ENCODE measurements at regions not wholly inside any gene's neighbourhood (a gene's known extent, or its start where the extent isn't known, plus 50 kb on each side); places are given as distances from the start of the nearest gene placed in this dataset.

GRCh38 chr13:97822377-97822776 is 131.1 kb upstream of the IPO5 start:
- intact Hi-C loops (cut with DNase I, micrococcal nuclease): no loop called here
- H3K27me3 Mint-ChIP-seq: peaks cover 20% of the 10 kb centered on the region
- ATAC-seq: no peak
- no peaks in the 10 kb centered on the region for H3K36me3 Mint-ChIP-seq (ENCODE audit: low read depth)
- H3K27ac Mint-ChIP-seq: no peak overlapping the region
- H3K4me1 Mint-ChIP-seq: no peaks in the 10 kb centered on the region
- CTCF ChIA-PET: no interaction called here
- H3K4me3 Mint-ChIP-seq: no peak overlapping the region
- POLR2A ChIA-PET: no interaction called here
- DNase-seq: no peak
- H3K9me3 Mint-ChIP-seq (ENCODE audit: low read depth): no peaks in the 10 kb centered on the region

- DNase-seq (no peak), ATAC-seq (no peak)
- ChIA-PET CTCF (no interaction called here), POLR2A (no interaction called here)
- Mint-ChIP-seq H3K27ac (no peak overlapping the region), H3K27me3 (peaks cover 11% of the 10 kb centered on the region), H3K4me1 (no peaks in the 10 kb centered on the region), H3K4me3 (no peak overlapping the region), H3K9me3 (ENCODE audit: low read depth) (no peaks in the 10 kb centered on the region), H3K36me3 (ENCODE audit: low read depth) (no peaks in the 10 kb centered on the region)
- intact Hi-C loops (cut with DNase I, micrococcal nuclease): no loop called here
Measured at GRCh38 chr13:97826421-97827012, 127.0 kb upstream of the IPO5 start.

- H3K36me3 Mint-ChIP-seq (ENCODE audit: low read depth): no peaks in the 10 kb centered on the region
- H3K27me3 Mint-ChIP-seq: peaks cover 5% of the 10 kb centered on the region
- H3K27ac Mint-ChIP-seq: no peak overlapping the region
- H3K9me3 Mint-ChIP-seq (ENCODE audit: low read depth): no peaks in the 10 kb centered on the region
- intact Hi-C loops (cut with DNase I, micrococcal nuclease): no loop called here
- ATAC-seq (no peak), DNase-seq (no peak)
- no peak overlapping the region for H3K4me3 Mint-ChIP-seq
- ChIA-PET POLR2A (no interaction called here), CTCF (no interaction called here)
- H3K4me1 Mint-ChIP-seq: no peaks in the 10 kb centered on the region
Measured at GRCh38 chr13:97834250-97834649, 119.2 kb upstream of the IPO5 start.

- ChIA-PET CTCF (interaction anchor here (1.1 to 1.5 kb wide), 2 partner anchors 12 to 31 kb away, joined by 3 to 5 read pairs; no protein-coding TSS in a partner anchor), POLR2A (no interaction called here)
- ATAC-seq (no peak), DNase-seq (no peak)
- Mint-ChIP-seq H3K36me3 (ENCODE audit: low read depth) (no peaks in the 10 kb centered on the region), H3K27ac (no peak overlapping the region), H3K27me3 (peaks cover 16% of the 10 kb centered on the region), H3K4me1 (no peaks in the 10 kb centered on the region), H3K4me3 (no peak overlapping the region), H3K9me3 (ENCODE audit: low read depth) (no peaks in the 10 kb centered on the region)
- intact Hi-C loops (cut with DNase I, micrococcal nuclease): no loop called here
Measured at GRCh38 chr13:97843189-97843588, 110.3 kb upstream of the IPO5 start.

- DNase-seq (no peak), ATAC-seq (no peak)
- no peak overlapping the region for H3K4me3 Mint-ChIP-seq
- H3K27me3 Mint-ChIP-seq: peaks cover 14% of the 10 kb centered on the region
- POLR2A ChIA-PET: no interaction called here
- no peaks in the 10 kb centered on the region for H3K9me3 Mint-ChIP-seq (ENCODE audit: low read depth)
- intact Hi-C loops (cut with DNase I, micrococcal nuclease): no loop called here
- CTCF ChIA-PET: interaction anchor here (1.1 to 1.5 kb wide), 2 partner anchors 11 to 30 kb away, joined by 3 to 5 read pairs; no protein-coding TSS in a partner anchor
- no peak overlapping the region for H3K27ac Mint-ChIP-seq
- no peaks in the 10 kb centered on the region for H3K36me3 Mint-ChIP-seq (ENCODE audit: low read depth)
- no peaks in the 10 kb centered on the region for H3K4me1 Mint-ChIP-seq
Measured at GRCh38 chr13:97844151-97844550, 109.3 kb upstream of the IPO5 start.

- ATAC-seq (no peak), DNase-seq (no peak)
- Mint-ChIP-seq H3K9me3 (ENCODE audit: low read depth) (no peaks in the 10 kb centered on the region), H3K36me3 (ENCODE audit: low read depth) (no peaks in the 10 kb centered on the region), H3K4me3 (no peak overlapping the region), H3K27ac (no peak overlapping the region), H3K27me3 (peaks cover 12% of the 10 kb centered on the region), H3K4me1 (no peaks in the 10 kb centered on the region)
- ChIA-PET CTCF (interaction anchor here (0.7 kb wide), 1 partner anchor 14 kb away, joined by 4 read pairs; no protein-coding TSS in a partner anchor), POLR2A (no interaction called here)
- intact Hi-C loops (cut with DNase I, micrococcal nuclease): no loop called here
Measured at GRCh38 chr13:97848886-97849285, 104.6 kb upstream of the IPO5 start.

- CTCF ChIA-PET: no interaction called here
Measured at GRCh38 chr13:97849305-97849704, 104.2 kb upstream of the IPO5 start.

GRCh38 chr13:97851269-97851668 is 102.2 kb upstream of the IPO5 start:
- H3K9me3 Mint-ChIP-seq (ENCODE audit: low read depth): no peaks in the 10 kb centered on the region
- no peak for ATAC-seq
- ChIA-PET CTCF (no interaction called here), POLR2A (no interaction called here)
- H3K36me3 Mint-ChIP-seq (ENCODE audit: low read depth): no peaks in the 10 kb centered on the region
- H3K27ac Mint-ChIP-seq: no peak overlapping the region
- intact Hi-C loops (cut with DNase I, micrococcal nuclease): loop anchor here in 1 of 2 experiments (10.0 kb wide), 1 partner anchor 824 kb away; no protein-coding TSS in a partner anchor
- no peak for DNase-seq
- no peaks in the 10 kb centered on the region for H3K4me1 Mint-ChIP-seq
- H3K4me3 Mint-ChIP-seq: no peak overlapping the region
- H3K27me3 Mint-ChIP-seq: peaks cover 7% of the 10 kb centered on the region

More at GRCh38 chr13:97849305-97849704, 104.2 kb upstream of the IPO5 start:
- Mint-ChIP-seq H3K27me3 (peaks cover 8% of the 10 kb centered on the region), H3K36me3 (ENCODE audit: low read depth) (no peaks in the 10 kb centered on the region), H3K4me1 (no peaks in the 10 kb centered on the region), H3K9me3 (ENCODE audit: low read depth) (no peaks in the 10 kb centered on the region), H3K27ac (no peak overlapping the region), H3K4me3 (no peak overlapping the region)
- intact Hi-C loops (cut with DNase I, micrococcal nuclease): no loop called here
- DNase-seq (no peak), ATAC-seq (peak; percentile 44)
- POLR2A ChIA-PET: no interaction called here

- POLR2A ChIA-PET: no interaction called here
- H3K27ac Mint-ChIP-seq: no peak overlapping the region
- no peaks in the 10 kb centered on the region for H3K4me1 Mint-ChIP-seq
- CTCF ChIA-PET: no interaction called here
- H3K36me3 Mint-ChIP-seq (ENCODE audit: low read depth): no peaks in the 10 kb centered on the region
- no peak overlapping the region for H3K4me3 Mint-ChIP-seq
- intact Hi-C loops (cut with DNase I, micrococcal nuclease): loop anchor here in 1 of 2 experiments (10.0 kb wide), 1 partner anchor 822 kb away; no protein-coding TSS in a partner anchor
- ATAC-seq (no peak), DNase-seq (no peak)
- H3K9me3 Mint-ChIP-seq (ENCODE audit: low read depth): no peaks in the 10 kb centered on the region
- peaks cover 7% of the 10 kb centered on the region for H3K27me3 Mint-ChIP-seq
Measured at GRCh38 chr13:97852181-97852874, 101.1 kb upstream of the IPO5 start.

- Mint-ChIP-seq H3K27ac (no peak overlapping the region), H3K4me1 (no peaks in the 10 kb centered on the region), H3K9me3 (ENCODE audit: low read depth) (no peaks in the 10 kb centered on the region), H3K4me3 (no peak overlapping the region), H3K36me3 (ENCODE audit: low read depth) (no peaks in the 10 kb centered on the region), H3K27me3 (peaks cover 9% of the 10 kb centered on the region)
- ChIA-PET POLR2A (no interaction called here), CTCF (interaction anchor here (0.6 kb wide), 1 partner anchor 350 kb away, joined by 3 read pairs; no protein-coding TSS in a partner anchor)
- ATAC-seq: no peak
- intact Hi-C loops (cut with DNase I, micrococcal nuclease): loop anchor here in 1 of 2 experiments (10.0 kb wide), 1 partner anchor 821 kb away; no protein-coding TSS in a partner anchor
- no peak for DNase-seq
Measured at GRCh38 chr13:97853550-97853949, 99.9 kb upstream of the IPO5 start.

GRCh38 chr13:97855570-97856303 is 97.7 kb upstream of the IPO5 start:
- no peaks in the 10 kb centered on the region for H3K4me1 Mint-ChIP-seq
- no peaks in the 10 kb centered on the region for H3K36me3 Mint-ChIP-seq (ENCODE audit: low read depth)
- no peak overlapping the region for H3K4me3 Mint-ChIP-seq
- CTCF ChIA-PET: interaction anchor here (0.6 to 1.5 kb wide), 21 partner anchors 9 to 817 kb away, joined by 3 to 9 read pairs (median 3); no protein-coding TSS in a partner anchor
- POLR2A ChIA-PET: no interaction called here
- H3K27me3 Mint-ChIP-seq: peaks cover 13% of the 10 kb centered on the region
- ATAC-seq (peak; percentile 39), DNase-seq (peak; percentile 26)
- H3K27ac Mint-ChIP-seq: no peak overlapping the region
- intact Hi-C loops (cut with DNase I, micrococcal nuclease): loop anchor here (1.0 to 10.0 kb wide), 7 partner anchors 55 to 988 kb away; no protein-coding TSS in a partner anchor
- no peaks in the 10 kb centered on the region for H3K9me3 Mint-ChIP-seq (ENCODE audit: low read depth)

Data from activated CD4-positive, alpha-beta T cell treated with anti-CD3 and anti-CD28 coated beads for 36 hours (primary cell).